ENCODE measurements at regions not wholly inside any gene's neighbourhood (a gene's known extent, or its start where the extent isn't known, plus 50 kb on each side); places are given as distances from the start of the nearest gene placed in this dataset.

DNA sequence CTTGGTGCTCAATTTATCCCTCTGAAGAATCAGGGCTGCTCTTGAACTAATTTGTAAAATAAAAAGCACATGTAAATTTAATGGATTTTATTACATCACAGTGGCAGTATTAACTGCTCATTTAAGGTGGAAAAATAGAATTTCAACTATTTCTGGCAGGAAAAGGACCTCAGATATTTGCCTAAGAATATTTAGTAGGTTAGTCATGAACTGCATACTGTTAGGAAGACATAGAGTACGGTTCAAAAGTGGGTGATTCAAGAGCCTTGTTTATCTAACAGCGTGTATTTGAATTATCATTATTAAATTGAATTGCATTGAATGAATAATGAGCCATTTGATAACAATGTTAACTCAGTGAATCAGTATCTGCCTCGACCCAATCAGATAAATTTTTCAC lies 248.8 kb upstream of the PBX1 start:
- TF ChIP-seq POLR2A (IDR thresholded peaks at IDR 0.05): no peak
- TF ChIP-seq, protein P1, sequence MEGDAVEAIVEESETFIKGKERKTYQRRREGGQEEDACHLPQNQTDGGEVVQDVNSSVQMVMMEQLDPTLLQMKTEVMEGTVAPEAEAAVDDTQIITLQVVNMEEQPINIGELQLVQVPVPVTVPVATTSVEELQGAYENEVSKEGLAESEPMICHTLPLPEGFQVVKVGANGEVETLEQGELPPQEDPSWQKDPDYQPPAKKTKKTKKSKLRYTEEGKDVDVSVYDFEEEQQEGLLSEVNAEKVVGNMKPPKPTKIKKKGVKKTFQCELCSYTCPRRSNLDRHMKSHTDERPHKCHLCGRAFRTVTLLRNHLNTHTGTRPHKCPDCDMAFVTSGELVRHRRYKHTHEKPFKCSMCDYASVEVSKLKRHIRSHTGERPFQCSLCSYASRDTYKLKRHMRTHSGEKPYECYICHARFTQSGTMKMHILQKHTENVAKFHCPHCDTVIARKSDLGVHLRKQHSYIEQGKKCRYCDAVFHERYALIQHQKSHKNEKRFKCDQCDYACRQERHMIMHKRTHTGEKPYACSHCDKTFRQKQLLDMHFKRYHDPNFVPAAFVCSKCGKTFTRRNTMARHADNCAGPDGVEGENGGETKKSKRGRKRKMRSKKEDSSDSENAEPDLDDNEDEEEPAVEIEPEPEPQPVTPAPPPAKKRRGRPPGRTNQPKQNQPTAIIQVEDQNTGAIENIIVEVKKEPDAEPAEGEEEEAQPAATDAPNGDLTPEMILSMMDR (IDR thresholded peaks at IDR 0.05): no peak

Data from heart left ventricle (tissue), 13 donors.